ENCODE measurements at regions not wholly inside any gene's neighbourhood (a gene's known extent, or its start where the extent isn't known, plus 50 kb on each side); places are given as distances from the start of the nearest gene placed in this dataset.

GRCh38 chr21:32183396-32183795 is 95.5 kb downstream of the MIS18A start:
- TF ChIP-seq IKZF3 (tag by site-specific recombination; IDR thresholded peaks at IDR 0.05) (no peak), YY1 (tag by site-specific recombination; IDR thresholded peaks at IDR 0.05) (no peak), ZNF350 (tag by site-specific recombination; IDR thresholded peaks at IDR 0.05) (no peak), ATF2 (tag by site-specific recombination; IDR thresholded peaks at IDR 0.05; ENCODE audit: low read depth) (no peak), SCRT1 (tag by site-specific recombination; IDR thresholded peaks at IDR 0.05; ENCODE audit: borderline replicate concordance) (no peak), REST (tag by site-specific recombination; IDR thresholded peaks at IDR 0.05) (no peak), ZNF391 (tag by site-specific recombination; IDR thresholded peaks at IDR 0.05; ENCODE audit: borderline replicate concordance, low read depth) (no peak), CTCF (tag by site-specific recombination; IDR thresholded peaks at IDR 0.05) (no peak), HOXA7 (CRISPR knock-in tag; IDR thresholded peaks at IDR 0.05; ENCODE audit: borderline replicate concordance) (no peak)
- TF ChIP-seq, protein P1, sequence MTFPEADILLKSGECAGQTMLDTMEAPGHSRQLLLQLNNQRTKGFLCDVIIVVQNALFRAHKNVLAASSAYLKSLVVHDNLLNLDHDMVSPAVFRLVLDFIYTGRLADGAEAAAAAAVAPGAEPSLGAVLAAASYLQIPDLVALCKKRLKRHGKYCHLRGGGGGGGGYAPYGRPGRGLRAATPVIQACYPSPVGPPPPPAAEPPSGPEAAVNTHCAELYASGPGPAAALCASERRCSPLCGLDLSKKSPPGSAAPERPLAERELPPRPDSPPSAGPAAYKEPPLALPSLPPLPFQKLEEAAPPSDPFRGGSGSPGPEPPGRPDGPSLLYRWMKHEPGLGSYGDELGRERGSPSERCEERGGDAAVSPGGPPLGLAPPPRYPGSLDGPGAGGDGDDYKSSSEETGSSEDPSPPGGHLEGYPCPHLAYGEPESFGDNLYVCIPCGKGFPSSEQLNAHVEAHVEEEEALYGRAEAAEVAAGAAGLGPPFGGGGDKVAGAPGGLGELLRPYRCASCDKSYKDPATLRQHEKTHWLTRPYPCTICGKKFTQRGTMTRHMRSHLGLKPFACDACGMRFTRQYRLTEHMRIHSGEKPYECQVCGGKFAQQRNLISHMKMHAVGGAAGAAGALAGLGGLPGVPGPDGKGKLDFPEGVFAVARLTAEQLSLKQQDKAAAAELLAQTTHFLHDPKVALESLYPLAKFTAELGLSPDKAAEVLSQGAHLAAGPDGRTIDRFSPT (tag by site-specific recombination; IDR thresholded peaks at IDR 0.05) = no peak
- TF ChIP-seq, protein P2, sequence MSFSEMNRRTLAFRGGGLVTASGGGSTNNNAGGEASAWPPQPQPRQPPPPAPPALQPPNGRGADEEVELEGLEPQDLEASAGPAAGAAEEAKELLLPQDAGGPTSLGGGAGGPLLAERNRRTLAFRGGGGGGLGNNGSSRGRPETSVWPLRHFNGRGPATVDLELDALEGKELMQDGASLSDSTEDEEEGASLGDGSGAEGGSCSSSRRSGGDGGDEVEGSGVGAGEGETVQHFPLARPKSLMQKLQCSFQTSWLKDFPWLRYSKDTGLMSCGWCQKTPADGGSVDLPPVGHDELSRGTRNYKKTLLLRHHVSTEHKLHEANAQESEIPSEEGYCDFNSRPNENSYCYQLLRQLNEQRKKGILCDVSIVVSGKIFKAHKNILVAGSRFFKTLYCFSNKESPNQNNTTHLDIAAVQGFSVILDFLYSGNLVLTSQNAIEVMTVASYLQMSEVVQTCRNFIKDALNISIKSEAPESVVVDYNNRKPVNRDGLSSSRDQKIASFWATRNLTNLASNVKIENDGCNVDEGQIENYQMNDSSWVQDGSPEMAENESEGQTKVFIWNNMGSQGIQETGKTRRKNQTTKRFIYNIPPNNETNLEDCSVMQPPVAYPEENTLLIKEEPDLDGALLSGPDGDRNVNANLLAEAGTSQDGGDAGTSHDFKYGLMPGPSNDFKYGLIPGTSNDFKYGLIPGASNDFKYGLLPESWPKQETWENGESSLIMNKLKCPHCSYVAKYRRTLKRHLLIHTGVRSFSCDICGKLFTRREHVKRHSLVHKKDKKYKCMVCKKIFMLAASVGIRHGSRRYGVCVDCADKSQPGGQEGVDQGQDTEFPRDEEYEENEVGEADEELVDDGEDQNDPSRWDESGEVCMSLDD (tag by site-specific recombination; IDR thresholded peaks at IDR 0.05) = no peak
